GM21367 (cell line): ENCODE measurements at regions not wholly inside any gene's neighbourhood (a gene's known extent, or its start where the extent isn't known, plus 50 kb on each side); places are given as distances from the start of the nearest gene placed in this dataset.
"Not testable (repeated sequence)": the region's sequence is repeated elsewhere in the genome, so short reads cannot be mapped to it uniquely, and the experiment has no call there.

Source experiments
- ATAC-seq: cut with Tn5 transposase; IDR thresholded peaks from one replicate; pipeline ENCODE4 v1.9.1; 2021; ENCODE audit not compliant: unreplicated experiment

DNA sequence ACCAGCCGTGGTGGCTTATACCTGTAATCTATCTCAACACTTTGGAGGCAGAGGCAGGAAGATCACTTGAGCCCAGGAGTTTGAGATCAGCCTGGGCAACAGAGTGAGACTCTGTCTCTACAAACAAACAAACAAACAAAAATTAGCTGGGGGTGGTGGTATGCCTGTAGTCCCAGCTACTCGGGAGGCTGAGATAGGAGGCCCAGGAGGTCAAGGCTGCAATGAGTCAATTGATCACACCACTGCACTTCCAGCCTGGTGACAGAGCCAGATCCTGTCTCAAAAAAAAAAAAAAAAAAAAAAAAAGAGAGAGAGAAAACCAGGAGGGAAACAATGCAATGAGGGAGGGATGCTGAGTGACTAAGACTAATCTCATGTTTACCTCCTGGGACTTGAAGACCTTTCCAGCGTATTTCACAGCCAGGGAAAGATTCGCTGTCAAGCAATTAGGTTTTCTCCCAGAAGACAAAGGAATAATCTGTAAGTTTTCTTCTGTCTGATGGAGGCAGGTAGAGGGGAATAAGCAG lies 51.1 kb upstream of the MIER3 start:
- no peak for ATAC-seq

GRCh38 chr5:57003566-57003965 lies 51.6 kb upstream of the MIER3 start:
- ATAC-seq = not testable (repeated sequence)

- ATAC-seq = no peak
Observed at GRCh38 chr5:57004800-57005199, 52.9 kb upstream of the MIER3 start.

DNA sequence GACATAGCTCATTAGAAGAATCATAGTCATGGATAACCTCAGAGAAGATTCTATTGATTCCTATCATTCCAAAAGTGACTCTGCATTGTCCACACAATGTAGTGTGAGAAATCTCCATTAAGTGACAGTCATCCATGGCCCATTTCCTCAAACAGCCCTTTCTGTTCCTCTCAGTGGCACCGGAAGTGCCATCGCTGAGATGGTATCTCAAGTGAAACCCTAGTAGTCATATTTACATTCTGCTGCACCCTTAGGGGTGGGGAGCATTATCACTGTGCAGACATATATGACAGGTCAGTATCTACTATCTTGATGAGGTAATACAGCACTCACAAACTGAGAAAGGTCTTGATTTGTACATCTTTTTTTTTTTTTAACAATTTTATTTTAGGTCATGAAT lies 55.4 kb upstream of the MIER3 start:
- peak; percentile 62 for ATAC-seq

DNA sequence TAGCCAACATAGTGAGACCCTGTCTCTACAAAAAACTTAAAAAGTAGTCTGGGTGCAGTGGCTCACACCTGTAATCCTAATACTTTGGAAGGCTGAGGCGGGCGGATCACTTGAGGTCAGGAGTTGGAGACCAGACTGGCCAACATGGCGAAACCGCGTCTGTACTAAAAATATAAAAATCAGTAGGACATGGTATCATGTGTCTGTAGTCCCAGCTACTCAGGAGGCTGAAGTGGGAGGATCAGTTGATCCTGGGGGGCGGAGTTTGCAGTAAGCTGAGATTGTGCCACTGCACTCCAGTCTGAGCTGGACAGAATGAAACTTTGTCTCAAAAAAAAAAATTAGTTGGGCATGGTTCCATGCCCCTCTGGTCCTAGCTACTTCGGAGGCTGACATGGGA lies 57.9 kb upstream of the MIER3 start:
- ATAC-seq = no peak

GRCh38 chr5:57010786-57011185 lies 58.9 kb upstream of the MIER3 start:
- no peak for ATAC-seq

GRCh38 chr5:57012511-57012910 lies 60.6 kb upstream of the MIER3 start:
- no peak for ATAC-seq

GRCh38 chr5:57025961-57026360 lies 74.0 kb upstream of the MIER3 start:
- ATAC-seq = no peak

DNA sequence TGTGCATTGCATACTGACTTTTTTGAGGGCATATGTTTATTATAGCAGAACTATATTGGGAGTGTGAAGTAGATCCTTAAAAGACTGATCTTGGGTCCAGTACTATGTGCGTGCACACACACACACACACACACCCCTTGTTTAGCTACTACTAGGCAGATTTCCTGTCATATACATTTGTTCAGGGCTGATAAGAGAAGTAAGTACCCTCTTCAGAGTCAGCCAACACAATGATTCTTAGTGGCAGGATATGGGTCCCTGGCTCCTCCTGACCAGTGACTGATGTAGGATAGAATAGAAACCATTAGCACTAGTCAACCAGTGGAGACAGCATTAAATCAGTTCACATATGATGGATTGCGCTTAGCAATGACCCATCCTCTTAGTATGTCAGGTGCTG lies 76.2 kb upstream of the MIER3 start:
- no peak for ATAC-seq

GRCh38 chr5:57032151-57032551 lies 80.2 kb upstream of the MIER3 start:
- no peak for ATAC-seq

DNA sequence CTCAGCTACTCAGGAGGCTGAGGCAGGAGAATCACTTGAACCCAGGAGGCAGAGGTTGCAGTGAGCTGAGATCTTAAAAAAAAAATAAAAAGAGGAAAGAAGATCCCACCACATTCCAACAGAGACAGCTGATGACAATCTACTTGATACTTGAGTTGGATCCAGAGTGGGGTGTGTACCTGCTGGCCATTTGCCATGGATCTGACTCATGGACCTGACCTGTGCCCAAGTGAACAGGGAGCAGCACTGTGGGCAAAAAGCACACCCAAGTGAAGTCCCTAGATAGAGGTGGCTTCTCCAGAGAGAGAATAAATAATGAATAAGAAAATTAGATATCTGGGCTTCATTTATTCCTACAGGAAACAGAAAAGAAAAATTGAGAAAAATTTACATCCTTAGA lies 81.2 kb upstream of the MIER3 start:
- ATAC-seq = no peak

DNA sequence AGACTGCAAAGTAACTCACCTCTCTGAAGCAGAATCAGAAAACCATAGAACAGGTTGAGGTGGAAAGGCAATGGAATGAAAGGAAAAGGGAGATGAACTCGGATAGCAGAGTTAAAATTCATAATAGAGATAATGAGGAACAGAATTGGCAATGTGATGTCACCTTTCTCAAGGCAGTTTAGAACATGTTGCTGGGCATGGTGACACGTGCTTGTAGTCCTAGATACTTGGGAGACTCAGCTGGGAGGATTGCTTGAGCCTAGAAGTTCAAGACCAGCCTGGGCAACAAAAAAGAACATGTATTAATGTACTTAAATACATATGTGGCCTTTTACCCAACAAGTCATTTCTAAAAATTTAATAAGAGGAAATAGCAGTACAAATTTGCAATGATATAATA lies 81.6 kb upstream of the MIER3 start:
- ATAC-seq = no peak

DNA sequence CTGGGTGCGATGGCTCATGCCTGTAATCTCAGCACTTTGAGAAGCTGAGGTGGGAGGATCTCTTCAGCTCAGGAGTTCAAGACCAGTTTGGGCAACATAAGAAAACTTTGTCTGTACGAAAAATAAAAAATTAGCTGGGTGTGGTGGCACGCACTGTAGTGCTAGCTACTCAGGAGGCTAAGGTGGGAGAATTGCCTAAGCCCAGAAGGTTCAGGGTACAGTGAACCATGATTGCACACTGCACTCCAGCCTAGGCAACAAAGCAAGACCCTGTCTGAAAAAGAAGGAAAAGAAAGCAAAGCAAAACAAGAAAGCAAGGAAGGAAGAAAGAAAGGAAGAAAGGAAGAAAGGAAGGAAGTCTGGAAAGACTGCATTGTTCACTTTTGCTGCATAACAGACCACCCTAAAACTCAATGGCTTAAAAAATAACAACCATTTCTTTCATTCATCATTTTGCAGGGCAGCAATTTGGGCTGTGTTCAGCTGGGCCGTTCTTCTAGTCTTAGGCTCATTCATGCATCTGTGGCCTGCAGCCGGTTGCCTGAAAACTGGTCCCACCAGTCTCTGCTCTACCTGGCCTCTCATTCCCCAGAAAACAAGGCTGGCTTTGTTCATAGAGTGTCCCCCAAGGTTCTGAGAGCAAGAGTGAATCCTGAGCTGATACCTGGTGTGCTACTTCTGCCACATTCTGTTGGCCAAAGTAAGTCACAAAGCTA lies 82.4 kb upstream of the MIER3 start:
- no peak for ATAC-seq

DNA sequence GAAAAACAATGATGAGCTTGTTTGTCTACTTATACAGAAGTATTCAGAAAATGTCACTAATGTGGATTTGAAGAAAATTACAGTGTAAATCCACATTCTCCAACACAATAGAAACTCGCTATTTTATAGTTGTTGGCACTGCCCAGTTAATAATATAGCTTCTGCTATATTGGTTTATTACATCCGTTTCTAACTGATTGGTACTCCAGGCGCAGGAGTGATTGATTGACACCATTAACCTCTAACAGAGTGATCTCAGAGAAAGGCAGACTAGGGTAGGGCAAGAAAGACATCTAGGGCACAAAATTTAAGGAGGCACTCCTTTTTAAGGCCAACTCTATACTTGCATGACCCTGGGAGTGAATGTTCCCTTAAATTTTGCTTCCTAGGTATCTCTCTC lies 84.0 kb upstream of the MIER3 start:
- ATAC-seq = no peak

DNA sequence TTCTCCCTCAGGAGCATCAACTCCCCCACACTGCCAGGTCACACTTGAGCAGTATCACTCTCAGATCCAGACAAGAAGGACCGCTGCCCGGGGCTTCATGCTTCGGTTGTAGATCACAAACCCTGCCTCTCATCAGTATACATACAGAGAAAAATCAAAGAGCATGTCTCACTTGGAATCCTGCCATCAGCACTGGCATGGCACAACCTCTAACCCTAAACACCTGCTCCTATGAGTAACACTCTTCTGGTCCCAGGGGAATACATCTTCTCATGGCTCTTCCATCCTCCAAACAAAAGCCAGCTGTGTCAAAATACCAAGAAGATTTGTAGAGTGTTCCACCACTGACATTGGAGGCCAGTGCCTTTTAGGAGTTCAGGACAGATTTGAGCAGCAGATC lies 84.8 kb upstream of the MIER3 start:
- ATAC-seq = no peak

- no peak for ATAC-seq
Observed at GRCh38 chr5:57037355-57037754, 85.4 kb upstream of the MIER3 start.

- ATAC-seq = no peak
Observed at GRCh38 chr5:57041570-57041969, 89.6 kb upstream of the MIER3 start.

DNA sequence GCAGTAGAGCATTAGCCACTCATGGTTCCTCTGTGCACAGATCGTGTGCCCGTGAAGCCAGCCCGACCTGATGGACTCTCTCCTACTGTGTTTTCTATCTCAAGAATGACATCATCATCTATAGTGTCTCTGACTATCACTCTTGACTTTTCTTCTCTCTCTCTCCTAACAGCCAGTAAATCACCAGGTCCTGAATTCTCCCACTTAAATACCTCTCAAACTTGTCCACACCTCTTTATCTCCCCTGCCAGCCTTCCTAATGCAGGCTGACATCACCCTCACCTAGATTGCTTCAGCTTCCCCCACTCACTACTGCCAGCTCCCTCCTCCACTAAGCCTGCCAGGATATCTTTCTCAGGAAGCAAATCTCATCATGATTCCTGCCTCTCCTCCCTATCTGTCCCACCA lies 90.6 kb upstream of the MIER3 start:
- no peak for ATAC-seq

DNA sequence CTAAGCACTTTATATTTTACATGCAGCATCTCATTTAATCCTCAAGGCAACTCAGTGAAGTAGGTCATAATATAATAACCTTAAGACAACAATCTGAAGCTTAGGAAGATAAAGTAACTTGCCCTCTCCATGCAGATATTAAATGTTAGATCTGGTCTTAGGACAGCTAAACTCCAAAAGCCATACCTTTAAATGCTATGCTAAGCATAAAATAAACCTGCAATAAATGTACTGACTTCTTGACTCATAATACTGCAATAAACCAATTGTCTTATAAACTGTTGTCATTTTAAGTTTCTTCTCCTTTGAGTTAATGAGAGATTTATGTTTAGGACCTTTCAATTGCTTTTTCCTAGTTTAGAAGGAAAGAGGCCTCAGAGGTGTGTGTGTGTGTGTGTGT lies 102.2 kb upstream of the MIER3 start:
- ATAC-seq = no peak

DNA sequence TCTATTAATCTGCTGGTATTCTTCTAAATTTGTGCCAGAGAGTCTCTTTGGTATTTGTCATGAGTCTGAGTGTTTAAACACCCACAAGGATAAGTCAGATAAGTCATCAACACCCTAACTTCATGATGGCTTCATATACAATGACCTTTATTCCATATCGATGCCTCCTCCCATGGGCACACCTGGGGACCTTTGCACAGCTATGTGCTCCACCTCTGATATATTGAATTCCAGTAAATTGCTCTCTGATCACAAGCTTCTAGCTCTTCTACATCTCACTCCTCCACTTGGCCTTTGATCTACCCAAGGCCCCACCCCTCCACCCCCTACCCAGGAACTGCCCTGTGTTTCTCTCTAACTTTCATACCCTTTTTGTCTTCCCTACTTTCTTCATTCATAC lies 102.7 kb upstream of the MIER3 start:
- no peak for ATAC-seq

DNA sequence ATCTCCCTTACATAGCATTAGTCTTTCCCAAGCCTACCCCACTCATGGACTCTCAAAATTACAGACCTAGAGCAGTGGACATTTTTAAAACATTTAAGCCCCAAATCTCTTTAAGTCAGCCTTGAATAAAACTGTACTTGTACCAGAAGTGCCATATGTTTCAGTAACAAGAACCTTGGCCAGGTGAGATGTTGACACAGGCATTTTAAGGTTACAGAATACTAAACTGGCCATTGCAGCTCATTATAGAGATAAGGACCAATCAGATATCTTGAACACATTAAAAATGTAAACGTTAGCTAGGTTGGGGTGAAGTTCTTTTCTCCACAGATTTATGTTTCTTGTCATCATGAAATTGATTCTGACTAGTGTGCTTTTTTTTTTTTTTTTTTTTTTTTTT lies 103.8 kb upstream of the MIER3 start:
- no peak for ATAC-seq

DNA sequence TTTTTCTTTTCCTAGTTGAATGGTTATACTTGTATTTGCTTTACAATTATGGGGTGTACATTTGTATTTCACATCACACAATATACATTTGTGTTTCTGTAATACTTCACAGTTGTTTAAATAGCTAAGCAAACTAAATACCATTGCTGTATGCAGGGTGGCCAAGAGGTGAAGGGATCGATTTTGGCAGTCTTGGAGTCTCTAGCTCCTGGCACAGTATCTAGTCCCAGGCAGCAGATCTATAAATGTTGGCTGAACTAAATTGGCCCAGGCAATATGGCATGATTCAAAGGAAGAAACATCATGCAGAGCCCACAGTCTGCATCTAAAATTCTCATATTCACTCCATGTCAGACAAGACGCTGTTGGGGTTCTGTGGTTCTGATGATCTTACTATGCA lies 110.1 kb upstream of the GPBP1 start:
- no peak for ATAC-seq

GRCh38 chr5:57066924-57067596 lies 106.8 kb upstream of the GPBP1 start:
- no peak for ATAC-seq
